ENCODE measurements at regions not wholly inside any gene's neighbourhood (a gene's known extent, or its start where the extent isn't known, plus 50 kb on each side); places are given as distances from the start of the nearest gene placed in this dataset.

DNA sequence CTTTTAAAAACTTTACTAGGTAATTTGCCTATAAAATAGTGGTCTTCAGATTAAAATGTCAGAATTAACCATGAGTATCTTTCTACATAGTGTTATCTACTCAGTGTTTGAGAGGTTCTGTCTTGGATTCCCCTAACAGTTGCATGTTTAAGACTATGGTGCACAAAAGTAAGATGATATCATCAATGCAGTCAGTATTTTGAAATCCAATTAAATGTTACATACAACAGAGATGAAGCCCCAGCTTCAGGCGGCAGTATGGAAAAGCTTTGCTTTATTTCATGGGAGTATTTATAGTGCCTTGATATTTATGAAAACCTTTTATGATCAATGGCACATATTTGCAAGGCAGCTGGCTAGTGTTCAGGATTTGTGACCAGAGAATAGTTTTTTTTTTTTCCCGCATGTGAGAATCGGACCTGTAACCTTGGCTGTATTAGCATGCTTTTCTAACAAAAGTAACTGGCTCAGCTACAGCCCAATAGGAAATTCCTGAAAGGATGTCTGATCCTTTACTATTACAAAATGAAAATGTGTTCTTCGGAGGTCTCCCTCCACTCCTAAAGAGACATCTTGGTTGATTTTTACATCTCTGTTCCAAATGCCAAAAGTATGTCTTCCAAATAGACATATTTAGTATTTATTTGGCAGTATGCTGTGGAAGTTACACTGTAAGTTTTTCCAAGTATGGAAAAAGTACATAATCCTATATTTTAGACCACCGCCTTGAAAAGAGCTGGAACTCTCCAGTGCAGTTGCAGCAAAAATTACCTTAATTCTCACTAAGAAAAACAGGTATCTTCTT lies 319.3 kb upstream of the UBE2E3 start:
- no peak for DNase-seq (ENCODE audit: extremely low read depth, low read depth)
- H3K4me3 ChIP-seq (replicated peaks; ENCODE audit: low read depth, low read length) = no peak overlapping the region
- TF ChIP-seq CTCF (IDR thresholded peaks at IDR 0.05; ENCODE audit: low read depth, low read length, missing control alignments) = no peak

- no peak for DNase-seq (ENCODE audit: extremely low read depth, low read depth)
- no peak for TF ChIP-seq CTCF (IDR thresholded peaks at IDR 0.05; ENCODE audit: low read depth, low read length, missing control alignments)
- no peak overlapping the region for H3K4me3 ChIP-seq (replicated peaks; ENCODE audit: low read depth, low read length)
Measured at GRCh38 chr2:180660207-180660606, 320.2 kb upstream of the UBE2E3 start.

DNA sequence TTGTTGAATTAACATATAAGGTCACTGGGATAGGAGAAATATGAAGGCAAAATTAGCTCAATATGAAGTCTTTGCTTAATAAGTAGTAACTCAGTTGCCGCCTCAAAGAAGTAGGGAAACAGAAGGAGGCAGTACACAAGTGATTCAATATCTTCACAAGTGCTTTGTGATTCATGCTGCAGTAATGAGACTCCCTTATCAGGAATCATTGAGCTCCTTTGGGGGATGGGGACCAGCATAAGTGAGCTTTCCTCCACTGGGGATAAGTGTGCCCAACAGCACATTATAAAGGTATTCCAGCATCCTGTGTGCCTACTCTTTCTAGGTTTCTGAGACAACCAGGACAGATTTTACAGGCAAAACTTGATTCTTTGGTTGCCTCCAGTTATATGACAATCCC lies 323.4 kb upstream of the UBE2E3 start:
- no peak overlapping the region for H3K4me3 ChIP-seq (replicated peaks; ENCODE audit: low read depth, low read length)
- DNase-seq (ENCODE audit: extremely low read depth, low read depth) = no peak
- no peak for TF ChIP-seq CTCF (IDR thresholded peaks at IDR 0.05; ENCODE audit: low read depth, low read length, missing control alignments)

GRCh38 chr2:180656455-180656847 lies 324.0 kb upstream of the UBE2E3 start:
- no peak for TF ChIP-seq CTCF (IDR thresholded peaks at IDR 0.05; ENCODE audit: low read depth, low read length, missing control alignments)
- H3K4me3 ChIP-seq (replicated peaks; ENCODE audit: low read depth, low read length) = no peak overlapping the region
- no peak for DNase-seq (ENCODE audit: extremely low read depth, low read depth)

DNA sequence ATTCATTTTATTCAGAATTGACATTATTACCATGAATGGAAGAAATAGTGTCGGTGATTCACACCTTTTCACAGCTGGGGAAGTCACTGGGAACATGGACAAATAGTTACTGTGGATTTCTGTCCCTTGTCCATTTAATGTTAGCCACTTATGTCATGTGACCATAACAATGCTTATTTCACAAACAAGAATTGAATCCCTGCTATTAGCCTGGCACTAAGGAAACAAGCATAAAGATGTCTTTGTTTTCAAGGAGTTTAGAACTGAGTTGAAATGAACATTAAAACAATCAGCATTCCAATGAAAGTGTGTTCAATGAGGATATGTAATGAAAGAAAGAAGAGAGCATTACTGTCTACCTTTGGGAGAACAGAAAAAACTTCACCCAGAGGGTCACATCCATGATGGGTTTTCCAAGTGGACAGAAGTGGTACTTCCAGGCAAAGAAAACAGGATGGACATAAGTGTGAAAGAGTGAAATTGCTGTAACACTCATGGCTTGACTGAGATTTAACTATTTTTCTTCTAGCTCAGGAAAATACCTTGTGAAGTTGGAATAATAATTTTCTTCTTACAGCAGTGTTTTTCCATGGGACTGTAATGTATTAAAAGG lies 324.5 kb upstream of the UBE2E3 start:
- DNase-seq (ENCODE audit: extremely low read depth, low read depth) = no peak
- H3K4me3 ChIP-seq (replicated peaks; ENCODE audit: low read depth, low read length) = no peak overlapping the region
- peak; percentile 22 for TF ChIP-seq CTCF (IDR thresholded peaks at IDR 0.05; ENCODE audit: low read depth, low read length, missing control alignments)

DNA sequence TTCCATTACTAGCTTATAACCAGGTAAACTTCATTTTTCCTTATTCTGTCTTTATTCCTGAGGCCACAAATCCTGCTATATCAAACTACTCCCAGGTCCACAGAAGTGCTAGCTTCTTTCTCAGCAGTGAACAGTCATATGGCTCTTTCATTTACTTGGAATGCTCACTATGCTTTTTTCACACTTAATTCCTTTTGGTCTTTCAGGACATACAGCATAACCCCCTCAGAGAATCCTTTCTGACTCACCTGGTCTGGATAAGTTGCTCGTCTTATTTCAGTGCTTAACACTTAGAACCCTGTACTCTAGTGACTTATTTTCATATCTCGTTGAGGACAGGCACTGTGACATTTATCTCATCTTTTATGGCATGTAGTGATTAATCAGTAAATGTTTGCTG lies 325.0 kb upstream of the UBE2E3 start:
- no peak for TF ChIP-seq CTCF (IDR thresholded peaks at IDR 0.05; ENCODE audit: low read depth, low read length, missing control alignments)
- no peak for DNase-seq (ENCODE audit: extremely low read depth, low read depth)
- H3K4me3 ChIP-seq (replicated peaks; ENCODE audit: low read depth, low read length) = no peak overlapping the region

All from HFF-Myc (cell line).